ENCODE measurements at regions not wholly inside any gene's neighbourhood (a gene's known extent, or its start where the extent isn't known, plus 50 kb on each side); places are given as distances from the start of the nearest gene placed in this dataset.

DNA sequence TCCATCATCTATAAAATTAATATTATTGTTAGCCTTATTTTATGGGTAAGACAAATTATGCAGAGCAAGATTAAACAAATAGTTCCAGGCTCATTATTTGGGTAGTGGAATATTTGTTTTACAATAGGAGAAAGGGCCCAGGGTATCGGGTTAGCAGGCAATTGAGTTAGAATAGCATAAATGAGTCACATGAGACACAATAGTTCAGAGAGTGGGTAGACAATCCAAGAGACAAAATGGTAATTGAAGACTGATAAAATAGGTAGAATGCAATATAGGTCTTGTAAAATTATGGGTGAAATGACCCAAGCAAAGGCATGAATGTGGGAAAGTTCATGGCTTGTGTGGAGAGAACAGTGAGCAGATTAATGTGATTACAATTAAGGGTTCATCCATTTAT is 790.9 kb upstream of the GCFC2 start:
- TF ChIP-seq, protein P1, sequence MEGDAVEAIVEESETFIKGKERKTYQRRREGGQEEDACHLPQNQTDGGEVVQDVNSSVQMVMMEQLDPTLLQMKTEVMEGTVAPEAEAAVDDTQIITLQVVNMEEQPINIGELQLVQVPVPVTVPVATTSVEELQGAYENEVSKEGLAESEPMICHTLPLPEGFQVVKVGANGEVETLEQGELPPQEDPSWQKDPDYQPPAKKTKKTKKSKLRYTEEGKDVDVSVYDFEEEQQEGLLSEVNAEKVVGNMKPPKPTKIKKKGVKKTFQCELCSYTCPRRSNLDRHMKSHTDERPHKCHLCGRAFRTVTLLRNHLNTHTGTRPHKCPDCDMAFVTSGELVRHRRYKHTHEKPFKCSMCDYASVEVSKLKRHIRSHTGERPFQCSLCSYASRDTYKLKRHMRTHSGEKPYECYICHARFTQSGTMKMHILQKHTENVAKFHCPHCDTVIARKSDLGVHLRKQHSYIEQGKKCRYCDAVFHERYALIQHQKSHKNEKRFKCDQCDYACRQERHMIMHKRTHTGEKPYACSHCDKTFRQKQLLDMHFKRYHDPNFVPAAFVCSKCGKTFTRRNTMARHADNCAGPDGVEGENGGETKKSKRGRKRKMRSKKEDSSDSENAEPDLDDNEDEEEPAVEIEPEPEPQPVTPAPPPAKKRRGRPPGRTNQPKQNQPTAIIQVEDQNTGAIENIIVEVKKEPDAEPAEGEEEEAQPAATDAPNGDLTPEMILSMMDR (conservative IDR thresholded peaks at IDR 0.05; ENCODE audit: low read depth, low read length), result no peak
- TF ChIP-seq EZH2phosphoT487 (IDR thresholded peaks at IDR 0.05; ENCODE audit: borderline replicate concordance, low read length), result no peak
